ENCODE measurements at regions not wholly inside any gene's neighbourhood (a gene's known extent, or its start where the extent isn't known, plus 50 kb on each side); places are given as distances from the start of the nearest gene placed in this dataset.

DNA sequence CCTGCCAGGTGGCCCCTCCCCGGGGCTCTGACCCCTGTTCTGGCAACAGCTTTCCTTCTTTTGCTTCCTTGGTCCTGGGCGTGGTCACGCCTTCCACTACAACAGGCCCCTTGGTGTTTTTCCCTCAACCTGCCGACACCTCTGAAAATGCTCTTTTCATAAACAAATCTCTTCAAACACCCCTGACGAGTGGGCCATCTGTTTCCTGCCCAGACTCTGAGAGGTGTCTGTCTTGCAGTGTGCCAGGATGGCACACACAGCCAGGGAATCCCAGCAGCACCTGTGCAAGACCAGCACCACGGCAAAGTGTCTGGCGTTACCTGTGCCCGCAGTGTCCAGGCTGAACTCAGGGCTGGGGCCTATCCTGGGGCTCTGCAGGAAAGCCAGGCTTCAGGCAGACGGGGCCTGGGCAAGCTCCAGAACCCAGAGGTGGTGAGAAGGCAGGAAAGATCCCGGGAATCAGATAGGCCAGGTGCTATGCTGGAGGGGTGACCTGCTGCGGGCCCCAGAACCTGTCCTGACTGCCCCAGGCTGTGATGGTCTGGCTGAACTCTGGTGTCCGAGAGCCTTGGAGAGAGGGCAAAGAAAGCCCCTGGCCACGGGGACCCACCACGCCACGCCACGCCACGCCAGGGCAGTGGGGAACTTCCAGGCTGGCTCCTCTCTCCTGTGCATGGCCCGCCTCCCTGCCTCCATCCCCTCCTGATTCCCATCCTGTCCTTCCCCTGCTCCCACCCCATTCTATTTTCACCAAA is 88.9 kb downstream of the SIK1 start:
- WGBS, 2 experiments (ENCODE audit: extremely low coverage in 1 of 2, insufficient coverage in 1 of 2, insufficient read length in 1 of 2, insufficient replicate concordance in 2 of 2, low coverage in 1 of 2, low lambda C conversion rate in 2 of 2, missing lambda C conversion rate in 1 of 2) = 83% methylated on average over 13 of the region's 18 CpGs; no CpG with 5 or more reads in 1 of the 2 experiments
- no peak for FAIRE-seq
- no peak for TF ChIP-seq RNF2 (IDR thresholded peaks at IDR 0.05; ENCODE audit: borderline replicate concordance, low read depth, low read length, missing control alignments, poor library complexity, severe bottlenecking)
- TF ChIP-seq CHD1 (IDR thresholded peaks at IDR 0.05; ENCODE audit: low read depth, low read length) = no peak
- no peak for TF ChIP-seq KDM5A (IDR thresholded peaks at IDR 0.05; ENCODE audit: low read length)
- no peak for TF ChIP-seq SP4 (IDR thresholded peaks at IDR 0.05; ENCODE audit: low read length)
- no peak for TF ChIP-seq BCL11A (IDR thresholded peaks at IDR 0.05; ENCODE audit: low read depth in 2 of 2, low read length in 2 of 2)
- TF ChIP-seq POLR2A (IDR thresholded peaks at IDR 0.05; ENCODE audit: control extremely low read depth in 1 of 2, low read depth in 2 of 2, low read length in 2 of 2) = no peak
- TF ChIP-seq NANOG (IDR thresholded peaks at IDR 0.05; ENCODE audit: insufficient read depth, low read depth, low read length, poor library complexity, severe bottlenecking) = no peak
- TF ChIP-seq TEAD4 (IDR thresholded peaks at IDR 0.05; ENCODE audit: low read depth, low read length) = no peak
- no peak for TF ChIP-seq GTF2F1 (IDR thresholded peaks at IDR 0.05; ENCODE audit: borderline replicate concordance, low read depth, low read length)
- no peak for TF ChIP-seq SP2 (IDR thresholded peaks at IDR 0.05; ENCODE audit: low read length)
- TF ChIP-seq EGR1 (IDR thresholded peaks at IDR 0.05; ENCODE audit: borderline replicate concordance, low read depth, low read length) = no peak
- no peak for TF ChIP-seq SIRT6 (IDR thresholded peaks at IDR 0.05; ENCODE audit: low read length)
- TF ChIP-seq CBX8 (IDR thresholded peaks at IDR 0.05; ENCODE audit: borderline replicate concordance, low read depth, low read length) = no peak
- no peak for TF ChIP-seq PHF8 (conservative IDR thresholded peaks at IDR 0.05; ENCODE audit: low read depth, low read length)

More for the DNA sequence above, 88.9 kb downstream of the SIK1 start:
- Histone ChIP-seq H3K9me3 (ENCODE audit: insufficient read depth in 2 of 2, low read depth in 1 of 2, low read length in 1 of 2) (no peaks in the 10 kb centered on the region; a peak in 1 of 4 replicates), H3K79me2 (ENCODE audit: control insufficient read depth in 1 of 2, insufficient read depth in 2 of 2, low read length in 2 of 2) (no peaks in the 10 kb centered on the region), H4K5ac (ENCODE audit: insufficient read length, low read depth, low read length) (no peak overlapping the region), H3K4ac (replicated peaks; ENCODE audit: insufficient read length, low read depth, low read length) (no peak overlapping the region), H3K9ac (replicated peaks in 1 of 4; ENCODE audit: extremely low read depth in 1 of 4, low read depth in 3 of 4, low read length in 3 of 4) (no peak overlapping the region), H3K14ac (ENCODE audit: insufficient read length) (no peak overlapping the region), H3K4me2 (ENCODE audit: insufficient read depth in 1 of 2, low read depth in 2 of 2, low read length in 2 of 2) (no peak overlapping the region), H3K36me3 (ENCODE audit: control insufficient read depth in 2 of 4, insufficient read depth in 4 of 4, low read length in 3 of 4) (no peaks in the 10 kb centered on the region), H3K23me2 (ENCODE audit: low read depth, low read length) (peaks cover 20% of the 10 kb centered on the region; the same call in 1 of the 2 replicates), H3K4me3 (ENCODE audit: extremely low read depth in 1 of 4, insufficient read depth in 2 of 4, low read depth in 3 of 4, low read length in 4 of 4) (no peak overlapping the region), H3K4me1 (replicated peaks in 1 of 4; ENCODE audit: control insufficient read depth in 3 of 4, insufficient read depth in 4 of 4, low read length in 3 of 4) (peaks cover 0 to 14% (median 8%) of the 10 kb centered on the region in 4 experiments; a peak in 5 of 7 replicates), H2BK20ac (ENCODE audit: low read length) (no peak overlapping the region), H4K20me1 (replicated peaks in 1 of 2; ENCODE audit: control insufficient read depth in 1 of 2, insufficient read depth in 2 of 2, low read length in 2 of 2) (peaks cover 0 to 5% of the 10 kb centered on the region in 2 experiments), H4K8ac (ENCODE audit: extremely low read depth, insufficient read depth, low read length) (no peak overlapping the region), H2BK5ac (ENCODE audit: low read depth, low read length) (no peak overlapping the region), H2AK5ac (ENCODE audit: low read depth, low read length) (no peak overlapping the region), H3K27ac (ENCODE audit: low read depth, low read length) (no peak overlapping the region), H3K79me1 (ENCODE audit: low read depth, low read length) (peaks cover 2% of the 10 kb centered on the region; the same call in 1 of the 2 replicates), H3K18ac (ENCODE audit: extremely low read depth, low read length) (no peak overlapping the region), H3K56ac (replicated peaks; ENCODE audit: insufficient read length, low read depth, low read length) (no peak overlapping the region), H4K91ac (replicated peaks; ENCODE audit: insufficient read length, low read length) (no peak overlapping the region), H3K27me3 (replicated peaks in 1 of 4; ENCODE audit: control insufficient read depth in 3 of 4, extremely low read depth in 1 of 4, insufficient read depth in 3 of 4, low read length in 3 of 4) (no peaks in the 10 kb centered on the region; a peak in 1 of 7 replicates), H2BK15ac (ENCODE audit: low read length) (no peak overlapping the region), H2BK120ac (replicated peaks; ENCODE audit: low read depth, low read length) (no peak overlapping the region), H3K23ac (ENCODE audit: insufficient read length) (no peak overlapping the region), H2AFZ (ENCODE audit: low read length) (no peak overlapping the region), H2BK12ac (ENCODE audit: low read depth, low read length) (no peak overlapping the region)
- ChIA-PET POLR2A (ENCODE audit: partially characterized antibody) (no interaction called here), CTCF (ENCODE audit: partially characterized antibody) (interaction anchor here (0.6 kb wide), 2 partner anchors 19 to 146 kb away, joined by 3 read pairs; no protein-coding TSS in a partner anchor)
- DNase-seq (ENCODE audit: low read depth in 1 of 2, low spot score in 2 of 2) = no peak

Data from H1 (cell line).